ENCODE measurements at regions not wholly inside any gene's neighbourhood (a gene's known extent, or its start where the extent isn't known, plus 50 kb on each side); places are given as distances from the start of the nearest gene placed in this dataset.

- Histone ChIP-seq H2BK5ac (ENCODE audit: insufficient read length, low read length) (no peak overlapping the region), H4K5ac (ENCODE audit: insufficient read length, low read depth, low read length) (no peak overlapping the region), H3T11ph (ENCODE audit: low read length) (no peak overlapping the region), H3K9ac (ENCODE audit: extremely low read depth, insufficient read length, low read length) (no peak overlapping the region), H2AFZ (ENCODE audit: low read length) (no peak overlapping the region), H3K4me2 (ENCODE audit: insufficient read depth, insufficient read length, low read length) (no peak overlapping the region), H2BK15ac (ENCODE audit: low read depth, low read length) (no peak overlapping the region), H3K79me2 (ENCODE audit: insufficient read depth, low read length) (no peaks in the 10 kb centered on the region), H2BK12ac (ENCODE audit: insufficient read length, low read depth, low read length) (no peak overlapping the region), H2AK5ac (ENCODE audit: insufficient read length, low read length) (no peak overlapping the region), H3K18ac (ENCODE audit: insufficient read length, low read depth, low read length) (no peak overlapping the region), H3K4me1 (ENCODE audit: insufficient read depth, low read length) (no peaks in the 10 kb centered on the region), H2BK20ac (ENCODE audit: low read depth, low read length, poor library complexity, severe bottlenecking) (no peak overlapping the region), H3K56ac (ENCODE audit: insufficient read length, low read depth, low read length) (no peak overlapping the region), H3K9me3 (ENCODE audit: control insufficient read depth, low read depth, low read length) (no peaks in the 10 kb centered on the region), H3K27ac (ENCODE audit: insufficient read length, low read depth, low read length) (no peak overlapping the region), H4K91ac (ENCODE audit: insufficient read length, low read depth, low read length) (no peak overlapping the region), H3K4ac (ENCODE audit: low read depth, low read length) (no peak overlapping the region), H3K27me3 (ENCODE audit: insufficient read depth, low read length) (no peaks in the 10 kb centered on the region), H3K23me2 (ENCODE audit: insufficient read length, low read depth, low read length, poor library complexity, severe bottlenecking) (no peaks in the 10 kb centered on the region), H3K14ac (ENCODE audit: insufficient read depth, low read length) (no peak overlapping the region), H4K8ac (replicated peaks; ENCODE audit: insufficient read length, low read depth, low read length) (no peak overlapping the region), H3K79me1 (ENCODE audit: insufficient read depth, low read depth, low read length, poor library complexity, severe bottlenecking) (no peaks in the 10 kb centered on the region), H4K20me1 (ENCODE audit: control insufficient read depth, insufficient read depth, insufficient read length) (no peaks in the 10 kb centered on the region), H2BK120ac (ENCODE audit: low read depth, low read length, poor library complexity, severe bottlenecking) (no peak overlapping the region), H3K23ac (ENCODE audit: insufficient read length, low read depth, low read length) (no peak overlapping the region)
- Mint-ChIP-seq H3K36me3 (ENCODE audit: insufficient read depth in 1 of 3, low read depth in 3 of 3) (no peaks in the 10 kb centered on the region), H3K27me3 (ENCODE audit: low read depth) (no peaks in the 10 kb centered on the region; the same call in none of the 2 replicates), H3K27ac (no peak overlapping the region), H3K4me3 (no peak overlapping the region), H3K4me1 (no peaks in the 10 kb centered on the region; a peak in 1 of 4 replicates), H3K9me3 (no peaks in the 10 kb centered on the region)
- no CpG with 5 or more reads among the region's 3 CpGs for WGBS (ENCODE audit: extremely low coverage, insufficient read length, low lambda C conversion rate)
- TF ChIP-seq CTCF (conservative IDR thresholded peaks at IDR 0.05), result peak; percentile 53
- peak; percentile 29 for DNase-seq
Measured at GRCh38 chr3:119085070-119085439, 50.4 kb upstream of the IGSF11 start.
